NCI-H2081 (cell line): ENCODE measurements at regions not wholly inside any gene's neighbourhood (a gene's known extent, or its start where the extent isn't known, plus 50 kb on each side); places are given as distances from the start of the nearest gene placed in this dataset.
"Not testable (repeated sequence)": the region's sequence is repeated elsewhere in the genome, so short reads cannot be mapped to it uniquely, and the experiment has no call there.

ENCODE experiments used
- DNase-seq, 2 experiments: peaks; one replicate each; lab custom pipeline; 2025; lab: John Stamatoyannopoulos, UW

DNA sequence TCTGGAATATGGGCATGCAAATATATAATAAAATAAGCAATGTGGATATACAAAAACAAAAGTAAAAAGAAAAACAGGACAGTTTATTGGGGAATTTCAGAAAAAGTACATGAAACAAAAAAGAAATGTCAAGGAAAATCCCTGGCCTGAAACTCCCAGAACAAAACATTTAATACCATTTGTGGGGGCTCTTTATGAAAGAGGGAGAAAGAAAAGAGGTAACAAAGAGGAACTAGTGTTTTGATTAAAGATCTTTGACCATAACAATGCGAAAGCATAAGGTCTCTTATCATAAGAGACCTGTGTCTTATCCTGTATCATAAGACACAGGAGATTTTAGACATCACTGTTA, 88.6 kb upstream of the ARID1B start:
- no peak for DNase-seq

GRCh38 chr6:156687789-156688619, 89.2 kb upstream of the ARID1B start:
- DNase-seq: peak in 1 of 2 experiments; percentile 9

GRCh38 chr6:156686995-156687788, 90.0 kb upstream of the ARID1B start:
- peak; percentile 67 to 78 for DNase-seq

- DNase-seq: peak; percentile 67 to 78
These were observed 90.7 kb upstream of the ARID1B start for GRCh38 chr6:156686301-156686994.

GRCh38 chr6:156685823-156686222, 91.4 kb upstream of the ARID1B start:
- DNase-seq: no peak

DNA sequence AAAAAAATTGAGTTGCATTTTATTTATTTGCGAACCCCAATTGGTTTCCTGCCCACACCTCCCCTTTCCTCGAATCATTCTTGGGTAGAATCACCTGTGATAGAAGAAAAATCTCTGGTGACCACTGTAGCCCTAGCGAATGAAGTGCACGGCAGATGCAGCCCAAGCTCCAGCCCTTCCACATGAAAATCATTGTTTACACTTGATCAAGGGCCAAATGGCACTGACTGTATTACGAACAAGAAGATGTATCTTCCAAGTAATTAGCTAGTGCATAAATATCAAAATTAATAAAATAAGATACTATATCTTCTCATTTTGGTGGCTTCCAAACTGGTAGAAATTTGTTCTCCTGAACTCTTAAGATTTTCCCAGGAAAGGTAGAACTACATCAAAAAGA, 93.4 kb upstream of the ARID1B start:
- DNase-seq: no peak

GRCh38 chr6:156676721-156677120, 100.5 kb upstream of the ARID1B start:
- no peak for DNase-seq

DNA sequence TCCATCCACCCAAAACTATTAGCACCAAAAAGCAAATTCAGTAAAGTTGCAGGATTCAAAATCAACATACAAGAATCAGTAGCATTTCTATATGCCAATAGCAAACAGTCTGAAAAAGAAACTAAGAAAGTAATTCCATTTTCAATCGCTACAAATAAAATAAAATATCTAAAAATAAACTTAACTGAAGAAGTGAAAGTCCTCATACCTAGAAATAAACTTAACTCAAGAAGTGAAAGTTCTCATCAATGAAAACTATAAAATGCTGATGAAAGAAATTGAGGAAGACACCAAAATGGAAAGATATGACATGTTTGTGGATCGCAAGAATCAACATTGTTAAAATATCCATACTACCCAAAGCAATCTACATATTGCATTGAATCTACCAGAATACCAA, 103.0 kb upstream of the ARID1B start:
- no peak for DNase-seq

- DNase-seq: not testable (repeated sequence)
These were observed 107.1 kb upstream of the ARID1B start for GRCh38 chr6:156670097-156670496.

DNA sequence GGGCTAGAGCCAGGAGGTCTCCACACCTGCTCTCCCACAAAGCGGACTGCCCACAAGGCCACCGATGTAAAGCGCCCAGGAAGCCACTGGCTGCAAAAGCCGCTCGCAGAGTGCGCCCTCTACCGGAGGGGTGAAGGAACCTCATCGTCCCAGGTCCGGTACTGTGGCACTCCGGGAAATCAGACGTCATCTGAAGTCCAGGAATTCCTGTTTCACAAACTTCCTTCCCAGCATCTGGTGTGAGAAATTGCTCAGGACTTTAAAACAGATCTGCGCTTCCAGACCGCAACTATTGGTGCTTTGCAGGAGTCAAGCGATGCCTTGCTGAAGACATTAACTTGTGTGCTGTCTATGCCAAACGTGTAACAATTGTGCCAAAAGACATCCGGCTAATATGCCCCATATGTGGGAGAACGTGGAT, 115.1 kb upstream of the ARID1B start:
- DNase-seq: no peak

GRCh38 chr6:156660389-156660788, 116.8 kb upstream of the ARID1B start:
- no peak for DNase-seq

GRCh38 chr6:156659822-156660198, 117.4 kb upstream of the ARID1B start:
- DNase-seq: no peak

DNA sequence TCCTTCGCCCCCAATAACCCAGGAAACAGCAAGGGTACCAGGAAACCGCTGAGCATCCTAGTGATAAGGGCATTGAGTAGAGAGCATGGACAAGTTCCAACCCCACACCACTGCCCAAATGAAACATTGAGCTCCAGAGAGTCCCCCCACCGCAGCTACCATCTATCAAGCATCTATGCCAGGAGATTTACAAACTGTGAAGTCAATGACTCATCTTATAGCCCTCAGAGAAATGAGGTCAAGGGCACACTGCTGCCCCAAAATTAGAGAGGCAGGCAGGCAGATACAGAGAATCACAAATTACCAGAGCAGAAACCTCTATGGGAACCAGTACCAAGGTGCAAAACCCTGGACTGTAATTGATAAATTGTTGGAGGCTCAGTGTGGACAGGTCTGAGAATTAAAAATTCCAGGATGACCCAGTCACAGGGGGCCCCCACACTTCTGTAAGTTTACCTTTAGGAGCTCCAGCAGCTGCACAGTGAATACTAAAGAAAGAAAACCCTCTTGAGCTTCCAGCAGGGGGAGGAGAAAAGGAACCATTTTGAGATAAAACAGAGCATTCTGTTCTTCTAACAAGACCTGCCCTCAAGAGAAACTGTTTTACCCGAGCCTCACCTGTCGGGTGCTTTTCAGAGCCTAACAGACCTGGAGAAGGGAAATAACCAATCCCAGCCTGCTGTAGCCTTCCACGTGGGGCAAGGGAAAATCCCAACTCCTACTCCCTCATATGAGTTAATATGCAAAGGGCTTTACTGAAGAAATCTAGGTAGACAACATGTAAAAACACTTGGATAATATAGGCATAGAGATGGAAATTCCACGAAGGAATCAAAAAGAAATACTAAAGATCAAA, 118.0 kb upstream of the ARID1B start:
- DNase-seq: no peak

DNA sequence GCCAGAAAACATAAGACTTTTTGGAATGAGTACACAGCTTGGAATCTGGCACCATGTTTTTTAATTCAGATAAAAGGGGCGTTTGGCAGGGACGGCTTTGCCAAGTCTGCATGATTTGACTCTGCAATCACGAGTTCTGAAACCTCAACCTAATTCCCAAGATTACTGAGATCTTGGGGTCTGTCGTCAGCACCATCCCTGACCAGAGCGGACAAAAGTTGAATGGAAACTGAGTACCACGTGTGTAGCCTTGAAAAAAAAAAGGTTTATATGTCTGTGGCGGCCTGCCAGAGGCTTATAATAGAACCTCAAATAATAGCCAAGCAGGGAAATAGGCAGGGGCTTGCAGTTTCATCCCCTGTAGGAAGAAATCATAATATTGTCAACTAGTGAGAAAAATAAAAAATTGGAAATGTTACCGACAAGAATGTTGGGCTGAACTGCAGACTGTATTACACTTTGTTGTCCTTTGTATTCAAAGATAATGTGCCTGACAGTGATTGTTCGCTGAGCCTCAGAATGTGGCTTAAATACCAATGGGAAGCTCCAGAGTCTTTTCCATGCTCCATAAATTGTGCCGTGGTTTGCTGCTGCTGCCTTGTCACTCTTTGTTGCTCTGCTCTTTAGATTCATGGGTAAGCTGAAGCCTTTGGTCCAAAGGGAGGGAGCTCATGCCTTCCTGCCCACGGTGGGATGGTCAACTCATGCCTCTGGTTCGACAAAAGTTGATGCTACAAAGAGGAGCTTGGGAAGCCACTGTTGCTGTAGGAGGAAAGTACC, 118.8 kb upstream of the ARID1B start:
- no peak for DNase-seq

DNA sequence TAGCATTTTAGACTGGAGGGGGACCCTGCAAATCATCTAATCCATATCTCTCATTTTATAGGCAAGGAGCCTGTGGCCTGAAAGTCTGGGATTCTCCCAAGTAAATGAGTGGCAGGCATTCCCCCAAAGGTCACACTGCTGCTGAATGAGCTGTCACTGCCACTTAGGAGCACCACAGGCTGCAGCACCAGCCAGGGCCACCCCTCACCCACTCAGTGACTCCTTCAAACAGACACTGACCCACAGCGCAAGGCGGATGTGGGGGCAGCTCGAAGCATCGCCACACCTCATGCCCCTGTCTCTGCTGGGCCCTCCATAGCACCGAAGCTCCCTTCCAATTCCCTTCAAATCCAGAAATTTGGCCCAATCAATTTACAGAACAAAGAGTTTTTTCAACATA, 119.9 kb upstream of the ARID1B start:
- DNase-seq: no peak

DNA sequence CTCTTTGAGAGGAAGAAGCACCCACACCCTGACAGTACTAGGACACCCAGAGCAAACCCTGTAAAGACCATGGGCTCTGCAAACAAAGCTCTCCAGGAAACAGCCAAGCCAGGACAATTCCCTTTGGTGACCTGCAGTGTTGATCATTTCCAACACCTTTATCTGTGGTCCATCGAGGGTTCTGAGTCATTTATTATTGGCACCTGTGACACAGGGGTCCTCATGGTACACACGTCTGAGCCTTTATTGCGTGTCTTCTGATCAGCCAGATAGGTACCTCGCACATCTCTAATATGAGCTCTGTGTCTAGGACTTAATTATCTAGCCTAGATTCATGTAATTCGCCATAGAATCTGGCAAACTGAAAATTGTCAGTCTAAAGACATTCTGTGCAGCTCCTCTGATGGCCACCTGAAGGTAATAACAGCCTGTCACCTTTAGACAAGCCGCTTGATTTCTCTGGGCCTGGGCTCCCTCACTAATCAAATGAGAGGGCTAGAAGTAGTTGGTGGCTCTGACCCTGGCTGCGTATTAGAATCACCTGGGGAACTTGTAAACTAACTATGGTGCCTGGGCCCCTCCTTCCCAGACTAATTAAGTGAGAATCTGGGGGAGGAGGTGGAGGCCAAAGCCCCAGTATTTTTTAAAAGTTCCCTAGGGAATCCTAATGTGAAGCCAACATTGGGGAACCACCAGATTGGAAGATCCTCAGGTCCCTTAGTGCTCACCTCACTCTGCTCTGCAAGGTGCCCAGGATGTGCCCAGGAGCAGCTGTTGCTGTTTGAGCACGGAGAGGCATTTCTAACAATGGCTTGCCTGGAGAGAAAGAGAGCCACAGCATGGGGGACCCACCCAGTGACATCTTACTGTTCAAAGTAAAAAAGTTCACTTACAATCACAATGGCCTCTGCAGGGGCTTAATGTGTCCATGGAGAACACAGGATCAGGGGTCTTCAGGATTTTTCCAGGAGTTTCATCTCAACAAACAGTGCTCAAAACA, 122.0 kb upstream of the ARID1B start:
- no peak for DNase-seq

GRCh38 chr6:156652231-156652750, 124.9 kb upstream of the ARID1B start:
- DNase-seq: no peak

GRCh38 chr6:156651486-156651885, 125.7 kb upstream of the ARID1B start:
- DNase-seq: no peak

DNA sequence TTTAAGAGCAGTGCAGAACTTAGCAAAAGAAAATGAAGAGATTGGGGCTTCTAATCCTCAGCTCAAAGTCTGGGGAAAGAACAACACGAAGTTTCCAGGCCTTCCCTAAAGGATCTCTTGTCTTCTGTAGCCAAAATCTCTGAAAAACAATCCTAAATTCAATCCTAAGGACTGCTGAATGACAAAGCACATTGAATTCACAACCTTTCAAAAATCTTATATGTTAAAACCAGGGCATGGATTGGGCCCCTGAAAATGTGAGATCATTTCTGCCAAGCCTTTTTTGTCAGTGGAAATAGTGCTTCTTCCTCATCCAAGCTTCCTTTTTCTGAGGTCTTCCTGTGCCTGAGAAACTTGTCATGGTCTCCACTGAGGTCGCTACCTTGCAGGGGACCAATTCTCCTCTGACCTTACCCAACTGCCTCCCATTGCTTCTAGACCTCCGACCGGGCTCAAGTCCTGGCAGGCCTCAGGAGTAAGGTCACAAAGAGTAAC, 126.2 kb upstream of the ARID1B start:
- no peak for DNase-seq
